HuH-7 (cell line): ENCODE measurements at regions not wholly inside any gene's neighbourhood (a gene's known extent, or its start where the extent isn't known, plus 50 kb on each side); places are given as distances from the start of the nearest gene placed in this dataset.
"Not testable (repeated sequence)": the region's sequence is repeated elsewhere in the genome, so short reads cannot be mapped to it uniquely, and the experiment has no call there.

Source experiments
- DNase-seq: peaks from one replicate; pipeline ENCODE4 v3.0.0; 2011; ENCODE audit warnings: low spot score

DNA sequence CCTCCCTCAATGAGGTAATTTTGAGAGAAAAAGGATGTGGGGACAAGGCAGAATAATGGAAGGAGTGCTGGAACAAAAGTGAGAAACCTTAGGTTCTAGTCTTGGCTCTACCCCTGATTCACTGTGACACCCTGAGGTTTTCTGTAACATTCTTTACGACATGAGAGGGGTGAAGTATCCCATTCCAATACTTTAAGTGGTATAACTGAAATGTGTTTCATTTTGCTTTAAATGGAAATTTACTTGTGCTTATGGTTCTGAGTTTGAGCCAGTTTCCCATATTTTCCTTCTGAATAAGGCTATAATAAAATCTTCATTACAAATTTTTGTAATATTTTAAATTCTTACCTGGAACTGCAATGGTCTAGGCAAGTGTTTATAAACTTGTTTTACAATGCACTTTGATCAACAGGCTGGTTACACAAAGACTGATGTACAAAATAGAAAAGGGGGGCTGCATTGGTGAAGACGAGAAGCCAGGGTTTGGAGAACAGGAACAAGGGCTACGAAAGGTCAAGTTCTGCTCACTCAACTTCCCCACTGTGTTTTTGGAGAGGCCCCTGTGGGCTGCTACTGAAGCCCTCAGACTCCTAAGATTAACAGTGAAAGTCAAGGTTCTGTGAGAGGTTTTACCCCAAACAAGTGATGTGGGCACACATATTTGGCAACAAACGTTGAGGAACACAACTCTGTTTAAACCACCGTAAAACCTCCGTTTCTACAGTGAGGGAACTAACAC lies 171.9 kb upstream of the ELL2 start:
- DNase-seq: no peak

DNA sequence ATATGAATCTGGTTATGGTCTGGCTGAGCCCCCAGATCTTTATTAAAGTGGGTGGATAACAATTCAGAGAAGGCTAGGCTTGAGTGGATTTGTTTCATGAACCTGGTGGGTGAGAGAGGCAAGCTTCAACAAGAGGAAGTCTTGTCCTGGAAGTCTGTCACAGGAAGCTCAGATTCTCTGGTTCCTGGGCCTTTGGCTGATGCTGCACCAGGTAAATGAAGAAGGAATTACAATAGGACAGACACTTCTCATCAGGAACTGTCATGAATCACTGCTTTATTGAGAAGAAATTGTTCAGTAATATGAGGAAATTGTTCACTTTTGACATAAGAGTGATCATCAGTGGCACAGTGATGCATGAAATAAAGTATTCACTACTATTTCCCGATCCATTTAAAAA lies 167.6 kb upstream of the ELL2 start:
- DNase-seq: no peak

DNA sequence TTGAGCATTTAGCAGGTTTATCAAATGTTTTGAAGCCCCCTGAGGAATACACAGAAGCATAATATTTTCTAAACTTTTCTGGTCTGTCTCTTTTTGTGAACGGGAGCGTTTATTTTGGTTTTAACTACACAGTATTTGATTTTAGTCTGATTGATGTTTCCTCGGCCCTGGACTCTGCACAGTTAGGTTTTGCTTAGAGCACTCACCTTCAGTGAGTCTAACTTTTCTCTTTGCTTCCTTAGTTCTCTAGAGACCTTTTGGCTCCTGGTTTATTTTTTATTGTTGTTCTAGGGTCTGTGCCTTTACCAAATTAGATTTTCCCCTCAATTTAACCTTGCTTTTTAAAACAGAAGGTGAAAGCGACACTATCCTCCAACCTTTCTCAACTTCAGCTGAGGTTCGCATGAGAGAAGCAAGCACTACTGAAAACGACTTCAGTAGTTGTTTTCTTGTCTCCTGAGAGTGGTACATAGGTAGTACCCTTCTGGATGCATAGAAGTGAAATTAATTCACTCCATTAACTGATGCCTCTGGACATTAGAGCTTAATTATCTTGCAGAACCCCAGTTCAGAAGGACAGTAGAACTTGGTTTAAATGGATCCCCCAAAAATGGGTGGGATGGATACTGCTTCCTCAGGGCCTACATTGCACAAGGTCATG lies 166.7 kb upstream of the ELL2 start:
- DNase-seq: no peak

DNA sequence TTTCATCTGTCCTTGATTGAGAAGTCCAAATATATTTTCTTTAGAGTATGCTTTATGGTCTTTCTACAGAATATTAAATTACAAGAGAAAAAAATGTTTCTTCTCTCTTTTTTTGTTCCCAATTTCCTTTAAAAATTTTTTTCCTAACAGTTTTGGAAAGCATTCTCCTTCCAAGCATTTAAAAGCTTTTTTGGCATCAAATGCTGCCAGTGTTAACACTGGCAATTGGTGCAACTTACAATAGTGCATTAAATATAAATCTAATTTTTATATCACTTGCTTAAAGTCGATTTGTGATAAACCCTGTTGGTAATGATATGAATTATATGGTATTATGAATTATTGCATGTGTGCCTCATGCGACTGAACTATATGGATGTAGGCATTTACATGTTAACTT lies 165.9 kb upstream of the ELL2 start:
- no peak for DNase-seq

DNA sequence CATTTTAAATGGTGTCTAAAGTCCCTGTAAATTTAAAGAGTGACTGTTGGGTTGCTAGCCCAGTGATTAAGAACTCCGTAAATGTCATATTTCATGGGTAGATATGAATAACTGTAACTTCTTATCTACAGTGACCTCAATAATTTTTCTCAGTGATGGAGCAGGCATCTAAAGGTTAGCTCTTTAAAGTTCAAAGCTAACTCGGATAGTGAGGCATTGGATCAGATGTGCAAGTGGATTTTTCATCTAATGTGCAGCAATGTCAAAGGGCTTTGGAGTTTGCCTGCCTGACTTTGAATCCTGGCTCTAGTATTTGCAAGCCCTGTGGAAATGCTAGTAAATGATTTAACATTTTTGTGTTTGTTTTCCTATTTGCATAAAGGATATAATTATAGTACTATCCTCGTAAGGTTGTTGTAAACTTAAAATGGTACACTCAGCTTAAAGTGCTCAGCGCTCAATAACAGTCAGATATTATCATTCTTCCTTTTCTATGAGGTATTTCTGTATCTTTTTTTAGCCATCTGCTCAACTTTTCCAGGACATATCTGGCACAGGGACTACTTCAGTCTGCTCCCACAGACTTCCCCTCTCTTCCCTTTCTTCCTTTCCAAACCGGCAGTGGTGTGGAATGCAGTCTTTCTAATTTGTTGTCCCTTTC lies 163.7 kb upstream of the ELL2 start:
- DNase-seq: no peak

DNA sequence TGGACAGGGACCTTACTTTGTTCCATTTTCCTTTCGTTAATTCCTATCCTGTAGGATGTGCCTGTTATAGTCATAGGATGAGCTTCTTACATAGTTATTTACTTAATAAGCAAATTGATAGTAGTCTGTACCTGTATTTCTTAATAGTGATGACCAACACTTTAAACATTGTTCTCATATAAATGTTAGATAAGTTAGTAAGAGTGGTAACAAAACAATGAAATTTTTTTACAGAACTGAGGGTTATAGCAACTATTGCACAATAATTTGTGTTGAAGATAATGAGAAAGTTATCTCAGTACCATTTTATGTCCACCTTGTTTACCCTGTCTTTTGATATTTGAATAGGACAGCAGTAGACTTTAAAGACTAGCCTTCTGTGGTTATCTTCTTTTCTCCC lies 162.9 kb upstream of the ELL2 start:
- DNase-seq: no peak

DNA sequence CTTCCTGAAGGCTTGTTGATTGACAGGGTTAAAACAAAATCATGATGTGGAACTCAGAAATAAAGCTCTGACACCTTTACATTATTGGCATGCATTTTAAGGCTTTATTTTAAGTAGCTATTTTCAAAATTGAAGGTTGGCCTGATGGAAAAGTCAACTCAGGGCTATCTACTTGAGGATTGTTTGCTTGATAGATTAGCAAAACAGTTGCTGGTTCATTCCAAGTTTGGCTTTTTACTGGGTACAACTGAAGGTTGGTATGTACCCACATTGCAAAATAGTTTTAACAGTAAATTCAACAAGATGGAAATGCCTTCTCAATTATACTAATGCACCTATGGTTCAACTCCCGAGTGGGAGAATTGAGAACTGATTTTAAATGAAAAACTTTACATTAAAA lies 161.8 kb upstream of the ELL2 start:
- no peak for DNase-seq

DNA sequence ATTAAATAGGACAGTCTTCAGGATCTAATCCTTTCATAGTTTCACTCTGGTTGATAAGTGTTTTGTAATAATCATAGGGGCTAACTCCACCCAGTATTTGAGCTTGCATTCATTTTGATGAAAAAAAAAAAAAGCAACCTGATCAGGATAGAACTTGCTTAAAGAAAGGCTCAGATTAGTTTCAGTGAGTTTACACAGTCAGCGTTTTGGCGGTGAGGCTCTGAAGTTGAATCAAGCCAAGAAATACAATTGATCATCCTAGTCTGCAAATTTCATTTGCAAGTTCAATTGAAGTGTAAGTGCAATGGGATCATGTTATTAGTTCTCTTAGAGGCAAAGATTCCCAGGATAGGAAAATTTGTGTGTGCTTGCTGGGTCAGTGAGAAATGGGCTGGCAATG lies 159.7 kb upstream of the ELL2 start:
- DNase-seq: no peak

DNA sequence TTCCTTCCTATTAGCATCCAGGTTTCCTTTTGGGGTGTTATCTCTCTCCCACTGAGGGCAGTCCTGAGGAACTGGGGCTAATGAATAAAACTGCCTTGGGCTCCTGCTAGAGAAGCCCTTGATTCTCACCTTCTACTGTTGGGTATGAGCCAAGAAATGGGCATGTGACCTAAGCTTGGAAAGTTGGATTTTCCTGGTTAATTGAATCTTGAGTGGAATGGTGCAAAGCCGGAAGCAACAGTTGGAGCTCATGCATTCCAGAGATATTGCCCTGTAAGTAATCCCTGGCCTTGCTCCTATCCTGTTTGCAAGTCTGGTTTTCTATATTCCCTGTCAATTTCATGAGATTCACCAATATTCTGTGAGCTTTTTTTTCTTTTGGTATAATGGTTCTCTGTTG lies 158.5 kb upstream of the ELL2 start:
- no peak for DNase-seq

DNA sequence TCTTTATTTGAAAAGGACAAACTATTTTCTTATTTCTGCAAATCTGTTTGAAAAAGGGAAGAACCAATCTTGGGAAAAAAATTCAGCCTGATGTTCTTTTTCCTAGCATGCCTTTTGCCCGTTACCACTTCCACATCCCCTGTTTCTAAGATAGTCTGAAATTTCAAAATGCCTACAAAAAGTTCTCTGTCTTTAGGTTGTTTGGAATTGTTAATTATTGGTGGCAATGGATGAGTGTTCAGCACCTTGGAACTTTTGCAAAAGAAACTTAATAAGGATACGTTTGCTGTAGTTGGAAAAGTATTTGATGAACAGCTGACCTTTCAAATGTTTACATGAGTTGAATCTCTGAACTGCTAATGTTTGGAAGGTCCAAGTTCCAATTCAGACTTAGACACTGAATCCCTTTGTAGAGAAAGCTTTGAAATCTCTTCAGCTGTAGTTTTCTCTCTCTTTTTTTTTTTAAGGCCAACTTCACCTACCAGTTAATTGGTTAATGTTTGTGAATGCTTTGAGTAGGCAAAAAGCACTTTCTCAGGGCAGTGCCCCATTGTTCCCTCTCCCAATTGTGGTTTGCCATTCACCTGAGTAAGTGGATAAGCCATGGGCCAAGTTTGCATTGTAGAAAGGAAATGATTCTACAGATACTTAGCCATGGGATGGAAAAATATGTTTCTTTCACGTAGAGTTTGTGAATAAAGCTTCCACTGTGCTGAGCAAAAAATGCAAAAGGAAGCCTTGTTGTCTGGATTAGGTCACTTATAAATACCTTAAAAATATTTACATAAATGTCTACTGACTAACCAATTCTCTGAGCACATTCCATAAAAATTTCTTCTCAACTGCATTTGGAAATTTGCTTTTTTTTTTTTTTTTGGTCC lies 156.4 kb upstream of the ELL2 start:
- DNase-seq: no peak

DNA sequence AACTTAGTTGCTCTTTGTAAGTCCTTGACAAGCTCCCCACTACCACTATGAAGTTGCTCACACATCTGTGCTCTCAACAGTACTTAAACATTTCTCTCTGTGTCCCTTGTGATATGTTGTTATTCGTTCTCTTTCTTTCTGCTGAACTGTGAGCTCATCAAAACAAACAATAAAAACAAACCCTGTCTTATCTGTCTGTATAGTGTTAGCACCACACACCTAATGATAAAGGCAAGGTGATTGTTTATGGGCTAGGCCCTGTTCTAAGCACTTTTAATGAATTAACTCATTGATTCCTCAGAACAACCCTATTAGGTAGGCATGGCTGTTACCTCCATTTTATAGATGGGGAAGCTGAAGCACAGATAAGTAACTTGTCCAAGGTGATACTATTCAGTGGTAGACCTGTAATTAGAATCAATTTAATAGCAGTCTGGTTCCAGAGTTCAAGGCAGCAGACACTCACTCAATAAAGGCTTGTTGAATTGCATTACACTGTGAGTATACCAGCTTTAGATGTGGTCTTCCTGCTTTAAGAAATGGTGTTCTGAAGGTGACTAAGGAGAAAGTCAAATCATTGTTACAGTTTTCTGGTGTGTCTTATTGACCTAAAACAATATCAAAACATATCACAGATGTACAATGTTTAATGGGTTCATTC lies 153.6 kb upstream of the ELL2 start:
- no peak for DNase-seq

DNA sequence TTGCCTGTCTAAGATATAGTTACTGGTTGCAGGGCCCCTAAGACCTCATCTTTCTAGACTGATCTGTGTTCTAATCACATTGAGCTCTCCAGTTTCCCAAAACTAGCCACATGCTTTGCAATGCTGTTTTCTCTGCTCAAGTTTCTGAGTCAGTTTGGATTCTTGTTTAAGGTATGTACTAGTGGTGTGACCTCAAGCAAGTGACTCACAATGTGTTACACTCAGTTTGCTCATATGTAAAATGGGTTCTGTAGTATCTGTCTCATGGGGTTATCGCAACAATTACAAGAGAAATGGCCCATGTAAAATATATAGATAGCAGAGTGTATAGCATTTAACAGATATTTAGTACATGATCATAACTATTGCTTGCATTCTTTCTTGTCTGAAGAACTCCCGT lies 153.1 kb upstream of the ELL2 start:
- DNase-seq: no peak

DNA sequence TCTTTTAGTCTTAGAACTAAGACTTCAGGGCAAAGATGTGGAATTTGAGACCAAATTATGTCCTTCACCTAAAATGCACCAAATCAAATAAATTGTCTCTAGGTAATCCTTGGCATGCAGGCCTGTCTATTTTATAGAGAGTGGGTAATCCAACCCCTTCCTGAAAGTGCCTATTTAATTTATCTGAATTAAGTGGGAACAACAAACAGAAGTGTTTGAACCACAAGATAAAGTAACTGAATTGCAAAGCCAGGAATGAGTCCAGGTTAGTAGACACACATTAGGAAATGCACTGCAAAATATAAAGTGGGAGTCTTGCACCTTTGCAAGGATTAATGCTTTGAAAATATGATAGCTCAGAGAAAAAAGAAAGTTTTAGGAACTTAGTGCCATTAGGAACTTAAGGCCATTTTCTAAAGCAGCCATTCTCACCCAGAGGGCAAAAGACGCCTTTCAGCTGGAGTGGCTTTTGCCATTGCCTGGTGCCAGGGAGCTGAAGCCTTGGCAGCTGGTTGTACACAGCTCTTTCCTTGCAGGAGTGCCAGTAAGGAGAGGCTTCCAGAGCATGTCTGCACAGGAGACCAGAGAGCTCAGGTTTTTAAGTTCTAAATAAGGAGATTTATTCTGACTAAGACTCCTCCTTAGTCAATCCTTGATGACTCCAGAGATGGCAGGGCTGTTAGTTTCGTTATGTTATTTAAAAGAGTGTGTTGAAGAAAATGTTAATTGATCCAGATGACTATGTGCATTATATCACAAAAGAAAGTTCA lies 151.7 kb upstream of the ELL2 start:
- no peak for DNase-seq

DNA sequence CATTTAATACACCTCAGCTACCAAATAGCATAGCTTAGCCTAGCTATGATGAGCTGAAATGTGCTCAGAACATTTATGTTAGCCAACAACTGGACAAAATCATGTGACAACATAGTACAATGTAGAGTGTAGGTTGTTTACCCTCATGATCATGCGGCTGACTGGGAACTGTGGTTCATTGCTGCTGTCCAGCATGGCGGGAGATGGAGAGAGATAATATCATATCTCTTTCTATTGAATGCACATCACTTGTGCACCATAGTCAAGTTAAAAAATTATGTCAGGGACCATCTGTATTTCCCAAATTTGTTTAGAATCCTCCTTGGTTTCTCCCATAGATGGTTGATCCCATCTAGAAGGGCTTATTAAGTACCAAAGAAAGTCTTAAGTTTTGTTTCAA lies 151.1 kb upstream of the ELL2 start:
- no peak for DNase-seq

DNA sequence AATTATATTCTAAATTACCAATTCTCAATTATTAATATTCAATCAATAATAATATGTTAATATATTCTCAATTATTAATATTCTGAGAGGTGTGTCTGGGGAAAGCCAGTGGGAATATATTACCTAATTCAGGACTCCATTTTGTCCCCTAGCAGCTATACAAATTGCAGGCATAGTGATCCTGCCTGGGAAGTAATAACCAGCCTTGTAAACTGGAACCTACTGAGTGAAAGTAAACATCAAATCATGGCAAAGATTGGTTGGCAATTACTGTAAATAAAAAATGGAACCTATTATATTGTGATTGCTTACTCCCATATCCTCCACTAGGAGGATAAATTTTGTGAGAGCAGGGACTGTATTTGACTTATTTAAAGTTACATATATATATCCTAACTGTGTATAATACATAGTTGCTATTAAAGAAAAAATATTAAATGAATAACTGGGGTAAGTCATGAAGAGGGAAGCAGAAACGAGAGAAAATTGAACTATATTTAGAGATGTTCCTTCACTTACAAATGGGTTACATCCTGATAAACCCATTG lies 150.5 kb upstream of the ELL2 start:
- DNase-seq: no peak

DNA sequence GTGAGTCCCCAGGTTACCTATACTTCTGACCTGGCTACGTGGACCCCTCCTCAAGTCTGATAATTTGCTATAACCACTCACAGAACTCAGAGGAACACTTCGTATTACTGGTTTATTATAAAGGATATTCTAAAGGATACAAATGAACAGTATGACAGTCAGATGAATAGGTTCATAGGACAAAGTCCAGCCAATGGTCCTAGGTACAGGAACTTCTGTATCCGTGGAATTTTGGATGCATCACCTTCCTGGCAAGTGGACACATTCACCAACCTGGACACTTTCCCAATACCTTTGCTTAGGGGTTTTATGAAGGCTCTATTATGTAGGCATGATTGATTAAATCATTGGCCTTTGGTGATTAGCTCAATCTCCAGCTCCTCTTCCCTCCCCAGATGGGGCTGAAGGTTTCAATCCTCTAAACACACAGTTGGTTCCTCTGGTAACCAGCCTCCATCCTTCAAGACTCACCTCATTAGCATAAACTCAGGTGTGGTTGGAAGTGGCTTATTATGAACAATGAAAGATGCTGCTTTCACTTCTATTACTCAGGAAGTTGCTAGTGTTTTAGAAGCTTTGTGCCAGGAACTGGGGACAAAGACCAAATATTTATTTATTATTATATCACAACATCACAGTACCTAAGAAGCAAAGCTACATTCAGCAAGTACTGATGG lies 149.6 kb upstream of the ELL2 start:
- no peak for DNase-seq

DNA sequence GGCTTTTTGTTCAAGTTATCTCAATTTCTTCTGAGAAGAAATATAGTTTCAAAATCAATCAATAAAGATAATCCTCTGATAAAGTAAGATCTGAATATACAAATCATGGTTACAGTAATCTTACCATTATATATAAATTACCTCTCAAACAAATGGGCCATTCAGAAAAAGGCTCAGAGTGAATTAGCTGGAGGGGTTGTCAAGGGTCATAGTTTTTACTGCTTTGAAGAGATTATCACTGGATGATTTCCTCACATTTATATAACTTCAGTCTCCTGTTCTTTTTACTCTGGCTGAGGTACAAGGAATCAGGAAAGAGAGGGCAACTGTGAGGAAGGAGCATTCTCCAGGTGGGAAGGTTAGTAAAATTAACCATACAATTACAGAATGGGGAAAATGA lies 148.6 kb upstream of the ELL2 start:
- peak; percentile 11 for DNase-seq

DNA sequence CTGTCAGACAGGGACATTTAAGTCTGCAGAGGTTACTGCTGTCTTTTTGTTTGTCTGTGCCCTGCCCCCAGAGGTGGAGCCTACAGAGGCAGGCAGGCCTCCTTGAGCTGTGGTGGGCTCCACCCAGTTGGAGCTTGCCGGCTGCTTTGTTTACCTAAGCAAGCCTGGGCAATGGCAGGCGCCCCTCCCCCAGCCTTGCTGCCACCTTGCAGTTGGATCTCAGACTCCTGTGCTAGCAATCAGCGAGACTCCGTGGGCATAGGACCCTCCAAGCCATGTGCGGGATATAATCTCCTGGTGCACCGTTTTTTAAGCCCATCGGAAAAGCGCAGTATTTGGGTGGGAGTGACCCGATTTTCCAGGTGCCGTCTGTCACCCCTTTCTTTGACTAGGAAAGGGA lies 147.0 kb upstream of the ELL2 start:
- DNase-seq: not testable (repeated sequence)

DNA sequence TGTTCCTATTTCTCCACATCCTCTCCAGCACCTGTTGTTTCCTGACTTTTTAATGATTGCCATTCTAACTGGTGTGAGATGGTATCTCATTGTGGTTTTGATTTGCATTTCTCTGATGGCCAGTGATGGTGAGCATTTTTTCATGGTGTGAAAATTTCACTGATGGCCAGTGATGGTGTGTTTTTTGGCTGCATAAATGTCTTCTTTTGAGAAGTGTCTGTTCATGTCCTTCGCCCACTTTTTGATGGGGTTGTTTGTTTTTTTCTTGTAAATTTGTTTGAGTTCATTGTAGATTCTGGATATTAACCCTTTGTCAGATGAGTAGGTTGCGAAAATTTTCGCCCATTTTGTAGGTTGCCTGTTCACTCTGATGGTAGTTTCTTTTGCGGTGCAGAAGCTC lies 142.2 kb upstream of the ELL2 start:
- DNase-seq: not testable (repeated sequence)

DNA sequence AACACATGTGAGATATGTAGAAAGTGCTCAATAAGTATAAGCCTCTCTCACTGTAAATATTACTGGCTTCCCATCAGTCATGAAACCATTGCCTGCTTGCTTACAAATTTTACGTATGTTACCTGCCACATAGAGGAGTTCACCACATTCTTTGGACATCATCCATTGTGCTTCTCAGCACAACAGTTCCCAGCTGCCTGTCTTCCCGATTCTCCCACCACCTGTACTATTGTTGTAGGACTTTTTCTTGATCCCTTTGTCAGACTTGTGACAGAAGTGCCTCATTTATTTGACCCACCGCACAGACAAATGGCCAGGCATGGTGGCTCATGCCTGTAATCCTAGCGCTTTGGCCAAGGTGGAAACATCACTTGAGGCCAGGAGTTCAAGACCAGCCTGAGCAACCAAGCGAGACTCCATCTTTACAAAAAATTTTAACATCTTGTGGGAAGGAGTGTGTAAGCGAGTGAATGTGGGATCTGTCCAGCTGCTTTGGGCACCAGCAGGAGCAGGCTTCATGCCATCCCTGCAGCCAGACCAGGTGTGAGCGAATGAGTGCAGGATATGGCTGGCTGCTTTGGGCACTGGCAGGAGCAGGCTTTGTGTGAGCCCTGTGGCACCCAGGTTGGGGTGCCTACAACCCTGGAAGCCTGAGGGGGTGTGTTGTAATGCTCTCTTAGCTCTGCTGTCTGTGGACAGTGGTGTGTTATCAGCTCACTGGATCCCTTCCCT lies 139.9 kb upstream of the ELL2 start:
- no peak for DNase-seq
